GM19238 (cell line): ENCODE measurements at regions not wholly inside any gene's neighbourhood (a gene's known extent, or its start where the extent isn't known, plus 50 kb on each side); places are given as distances from the start of the nearest gene placed in this dataset.

Experiments
- DNase-seq: peaks from one replicate; pipeline ENCODE4 v3.0.0; 2011; ENCODE audit warnings: low spot score; ENCODE audit not compliant: insufficient read length

DNA sequence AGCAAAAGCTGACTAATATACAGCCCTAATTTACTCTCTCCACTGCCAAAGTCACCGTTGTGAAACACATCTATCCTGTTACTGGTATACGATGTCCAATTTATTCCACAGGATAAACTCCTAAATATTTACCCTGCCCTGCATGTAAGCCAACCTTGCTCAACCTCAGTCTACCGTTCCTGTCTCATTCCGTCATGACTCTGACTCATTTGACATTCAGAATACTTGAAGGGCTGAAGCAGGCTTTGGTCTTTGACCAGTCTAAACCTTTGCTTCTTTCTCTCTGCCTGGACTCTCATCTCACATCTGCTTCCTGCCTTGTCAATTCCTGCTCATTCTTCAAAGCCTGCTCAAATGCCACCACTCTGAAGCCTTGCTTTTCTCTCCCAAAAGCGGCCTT, 157.5 kb downstream of the SCP2D1 start:
- DNase-seq, result no peak

GRCh38 chr20:18971574-18971973, 158.0 kb downstream of the SCP2D1 start:
- DNase-seq, result no peak

GRCh38 chr20:18972251-18972876, 158.8 kb downstream of the SCP2D1 start:
- no peak for DNase-seq

DNA sequence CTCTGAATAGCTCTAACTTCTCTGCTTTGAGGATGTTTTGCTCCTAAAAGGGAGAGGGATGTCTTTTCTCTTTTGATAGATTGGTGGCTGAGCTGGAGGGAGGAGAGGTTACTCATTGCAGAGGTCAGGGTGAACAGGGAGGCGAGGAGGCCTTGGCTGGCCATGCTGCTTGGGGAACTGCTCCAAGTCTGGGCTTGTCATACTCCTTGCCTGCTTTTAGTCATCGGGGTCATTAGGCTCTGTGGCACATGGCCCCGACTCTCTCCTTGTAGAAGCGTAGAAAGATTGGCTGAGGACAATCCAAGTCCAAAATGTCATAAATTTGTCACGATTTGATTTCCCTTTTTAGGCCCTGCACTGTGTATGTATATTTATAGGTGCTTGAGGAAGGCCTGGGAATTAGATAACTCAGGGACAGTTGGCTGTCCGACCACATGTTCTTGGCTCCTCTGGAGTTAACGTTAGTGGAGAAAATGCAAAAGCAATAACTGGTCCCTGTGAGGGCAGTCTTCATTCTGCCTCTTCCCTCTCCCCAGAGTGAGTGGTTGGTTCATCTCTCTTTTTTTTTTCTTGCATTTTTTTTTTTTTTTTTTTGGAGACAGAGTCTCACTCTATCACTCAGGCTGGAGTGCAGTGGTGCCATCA, 160.1 kb downstream of the SCP2D1 start:
- DNase-seq, result no peak

GRCh38 chr20:18974660-18975059, 161.1 kb downstream of the SCP2D1 start:
- no peak for DNase-seq

GRCh38 chr20:18977441-18977840, 163.9 kb downstream of the SCP2D1 start:
- no peak for DNase-seq

DNA sequence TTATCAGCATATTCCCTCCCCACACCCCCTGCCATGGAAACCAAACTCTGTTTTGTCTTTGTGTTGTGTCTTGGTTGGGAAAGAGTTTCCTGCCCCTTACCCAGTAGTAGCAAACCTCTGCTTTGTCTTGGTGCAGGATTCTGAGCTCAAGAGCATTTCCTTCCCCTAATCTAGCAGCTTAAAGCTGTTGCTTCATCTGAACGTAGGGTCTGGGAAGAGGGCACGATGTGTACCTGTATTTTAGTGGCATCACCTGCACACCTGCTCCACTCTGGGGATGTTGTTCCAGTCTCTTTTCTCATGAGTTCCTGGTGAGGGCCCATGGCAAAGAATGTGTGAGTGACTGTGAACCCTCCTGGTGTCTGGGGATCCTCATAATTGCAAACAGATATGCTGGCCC, 164.7 kb downstream of the SCP2D1 start:
- no peak for DNase-seq

DNA sequence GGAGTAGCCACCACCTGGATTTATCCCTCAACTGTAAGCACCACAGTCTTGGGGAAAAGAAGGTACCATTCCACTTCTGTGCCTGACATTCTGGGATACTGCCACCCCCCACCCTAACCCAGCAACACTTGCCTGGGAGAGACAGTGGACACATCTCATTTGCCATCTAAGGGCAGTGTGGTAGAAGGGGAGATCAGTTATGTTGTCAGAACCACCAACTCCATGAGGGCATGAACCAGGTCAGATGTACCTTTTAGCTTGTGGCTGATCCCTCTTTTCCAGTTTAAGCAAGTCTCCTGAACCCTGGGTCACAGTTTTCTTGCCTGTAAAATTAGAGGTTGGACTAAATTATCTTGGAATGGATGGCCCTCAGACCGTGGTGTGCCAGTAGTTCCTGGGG, 165.5 kb downstream of the SCP2D1 start:
- no peak for DNase-seq

DNA sequence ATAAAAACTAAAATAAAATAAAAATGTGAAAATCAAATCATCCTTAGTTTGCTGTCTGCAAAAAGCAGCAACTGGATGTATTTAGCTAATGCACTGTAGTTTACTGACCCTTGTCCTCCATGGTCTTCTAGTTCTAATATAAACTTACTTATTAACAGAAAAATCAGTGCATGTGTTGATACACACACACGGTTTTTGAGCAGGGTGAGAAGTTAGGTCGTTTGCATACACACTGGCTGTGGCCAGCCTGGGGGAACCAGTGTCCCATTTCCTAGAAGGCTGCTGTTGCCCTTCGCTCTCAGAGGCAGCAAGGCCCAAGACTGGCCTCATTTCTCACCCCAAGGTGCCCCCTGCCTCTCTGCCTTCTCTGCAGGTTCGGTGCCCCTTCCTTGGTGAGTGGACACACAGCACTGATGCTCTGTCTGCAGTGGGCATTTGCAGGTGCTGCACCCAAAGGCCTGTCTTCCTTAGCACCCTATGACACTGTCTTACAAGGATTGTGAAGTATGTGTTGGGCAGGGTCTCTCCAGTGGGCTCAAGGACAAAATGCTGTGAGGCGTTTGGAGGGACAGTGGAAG, 168.5 kb downstream of the SCP2D1 start:
- no peak for DNase-seq

DNA sequence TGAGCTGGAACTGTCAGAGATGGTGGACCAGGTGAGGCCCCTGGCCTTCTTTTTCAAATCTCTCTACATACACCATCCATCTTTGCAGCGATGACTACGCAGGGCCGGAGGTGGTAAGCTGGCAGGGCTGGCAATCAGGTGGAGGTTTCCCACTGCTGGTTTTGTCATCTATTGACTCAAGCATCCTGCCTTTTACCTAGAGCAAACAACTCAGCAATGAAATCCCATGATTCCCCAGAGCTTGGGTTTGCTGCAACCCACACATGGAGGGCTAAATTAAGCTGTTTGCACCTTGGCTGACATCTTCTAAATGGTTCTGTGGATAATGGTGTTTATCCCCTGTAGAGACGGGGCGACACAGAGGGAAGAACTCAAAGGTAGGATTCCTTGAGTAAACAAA, 170.2 kb downstream of the SCP2D1 start:
- no peak for DNase-seq

DNA sequence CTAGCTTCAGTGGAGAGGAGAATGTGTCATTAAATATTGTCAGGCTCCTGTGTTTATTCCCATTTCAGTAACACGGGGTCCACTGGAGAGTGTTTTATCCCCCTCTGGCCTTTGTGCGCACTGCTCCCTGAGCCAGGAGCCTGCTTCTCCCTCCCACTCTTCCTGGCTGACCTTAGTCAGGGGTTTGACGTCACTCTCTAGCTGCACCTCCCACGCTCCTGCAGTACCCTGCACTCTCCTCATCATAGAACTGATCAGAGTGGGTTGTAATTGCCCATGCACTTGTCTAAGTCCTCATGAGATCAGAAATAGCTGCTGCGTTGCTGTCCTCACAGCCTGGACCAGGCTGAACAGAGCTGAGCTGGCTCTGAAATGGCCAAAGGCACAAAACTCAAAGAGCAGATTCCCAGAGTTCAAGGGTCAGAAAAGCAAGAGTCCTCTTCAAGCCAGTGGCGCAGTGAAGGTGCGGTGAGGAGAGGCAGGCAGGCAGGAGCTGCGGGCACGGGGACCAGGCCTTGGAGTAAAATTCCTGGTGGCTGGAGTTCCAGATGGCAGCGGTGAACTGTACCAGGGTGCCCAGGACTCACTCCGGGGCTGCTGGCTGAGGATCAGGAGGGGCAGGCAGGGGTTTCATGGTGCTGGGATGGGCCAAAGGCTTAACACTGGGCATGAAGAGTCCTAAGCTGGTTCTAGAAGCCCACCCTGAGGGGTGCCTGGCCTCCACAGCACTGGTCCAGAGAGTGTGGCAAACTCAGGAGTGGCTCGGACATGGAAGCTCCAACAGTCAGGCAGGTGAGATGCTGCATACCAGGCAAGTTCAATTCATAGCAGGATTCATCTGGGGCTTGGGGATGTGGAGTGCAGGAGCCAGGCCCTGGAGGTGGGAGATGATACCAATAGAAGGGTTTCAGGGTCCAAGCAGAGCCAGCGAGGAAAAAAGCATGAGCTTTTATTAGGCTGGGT, 170.9 kb downstream of the SCP2D1 start:
- DNase-seq, result no peak

DNA sequence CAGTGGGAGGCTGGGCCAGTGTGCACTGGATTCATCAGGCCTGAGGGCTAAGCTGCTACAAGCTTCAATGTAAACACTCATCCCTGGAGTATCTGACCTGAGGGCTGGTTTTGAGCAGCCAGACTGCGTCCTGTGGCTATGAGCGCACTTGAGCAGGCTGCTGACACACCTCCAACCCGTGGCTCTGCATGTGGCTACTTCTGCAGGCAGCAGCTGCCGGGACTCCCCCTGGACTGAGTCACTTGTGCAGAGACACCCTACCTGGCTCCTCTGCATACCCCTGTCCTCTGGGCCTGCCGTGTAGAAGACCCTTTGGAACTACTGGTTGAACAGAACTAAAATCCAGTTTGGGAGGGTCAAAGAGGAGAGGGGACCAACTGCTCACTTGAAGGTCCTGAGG, 172.0 kb downstream of the SCP2D1 start:
- DNase-seq, result no peak

- DNase-seq, result no peak
These were observed 172.7 kb downstream of the SCP2D1 start for GRCh38 chr20:18986146-18986830.

- no peak for DNase-seq
These were observed 173.5 kb downstream of the SCP2D1 start for GRCh38 chr20:18986895-18987580.

DNA sequence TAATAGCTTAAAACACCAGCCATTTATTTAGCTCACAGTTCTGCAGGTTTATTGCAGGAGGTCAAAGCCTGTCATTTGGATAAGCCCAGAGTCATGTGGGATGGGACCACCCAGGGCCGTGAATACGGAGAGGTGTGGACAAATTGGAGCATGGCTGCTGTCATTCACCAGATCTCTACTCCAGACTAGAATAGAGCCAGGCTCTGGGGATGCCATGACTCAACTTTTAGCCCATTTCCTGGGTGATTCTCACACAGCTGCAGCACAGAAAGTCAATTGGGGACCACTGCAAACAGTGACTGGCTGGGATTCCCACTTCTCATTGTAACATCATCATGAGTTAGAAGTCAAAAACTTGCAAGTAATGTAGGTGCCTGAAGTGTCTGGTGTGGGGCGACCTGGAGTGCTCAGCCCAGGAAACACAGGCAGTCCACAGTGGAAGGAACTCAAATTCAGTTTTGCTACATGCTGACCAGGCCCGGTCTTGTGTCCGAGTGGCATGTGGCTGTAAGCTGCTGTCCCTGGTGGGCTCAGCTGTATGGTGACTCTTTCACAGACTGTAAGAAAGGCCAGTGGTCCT, 174.3 kb downstream of the SCP2D1 start:
- no peak for DNase-seq

DNA sequence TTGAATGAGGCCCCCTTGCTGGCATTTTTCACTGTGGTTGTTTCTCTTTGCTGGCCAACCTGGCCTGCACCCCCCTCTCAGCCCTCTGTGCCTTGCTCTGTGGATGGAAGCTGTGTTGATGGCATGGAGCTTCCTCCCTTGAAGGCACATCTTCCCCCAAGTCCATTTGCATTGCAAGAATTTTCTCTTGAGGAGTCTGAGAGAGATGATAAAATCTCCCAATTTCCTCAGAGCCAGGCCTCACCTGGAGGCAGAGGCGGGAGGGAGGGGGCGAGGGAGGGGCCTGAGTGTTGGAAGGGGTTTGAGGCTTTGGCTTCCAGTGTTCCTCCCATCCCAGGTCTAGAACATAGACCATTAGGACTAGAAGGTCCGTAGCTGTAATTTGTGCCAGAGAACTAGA, 175.1 kb downstream of the SCP2D1 start:
- DNase-seq, result no peak

GRCh38 chr20:18989736-18990474, 176.3 kb downstream of the SCP2D1 start:
- DNase-seq, result no peak

DNA sequence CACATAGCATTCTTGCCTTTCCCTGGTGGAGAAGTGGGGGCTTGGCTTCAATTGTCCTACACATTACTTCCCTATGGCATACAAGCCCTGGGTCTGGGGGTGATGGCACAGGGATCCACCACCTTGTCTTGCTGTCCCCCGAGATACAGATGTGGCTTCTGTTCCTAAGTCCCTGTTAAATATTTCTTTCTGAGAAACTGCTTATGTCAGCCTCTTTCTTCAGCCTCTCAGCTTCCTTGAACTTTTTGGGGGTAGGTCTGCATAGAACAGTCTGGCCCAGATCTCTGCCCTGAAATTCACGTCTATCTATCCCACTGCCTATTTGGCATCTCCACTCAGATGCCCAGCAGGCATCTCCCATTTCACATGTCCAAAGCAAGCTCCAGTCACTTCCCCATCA, 177.4 kb downstream of the SCP2D1 start:
- no peak for DNase-seq

- no peak for DNase-seq
These were observed 178.8 kb downstream of the SCP2D1 start for GRCh38 chr20:18992418-18992817.

DNA sequence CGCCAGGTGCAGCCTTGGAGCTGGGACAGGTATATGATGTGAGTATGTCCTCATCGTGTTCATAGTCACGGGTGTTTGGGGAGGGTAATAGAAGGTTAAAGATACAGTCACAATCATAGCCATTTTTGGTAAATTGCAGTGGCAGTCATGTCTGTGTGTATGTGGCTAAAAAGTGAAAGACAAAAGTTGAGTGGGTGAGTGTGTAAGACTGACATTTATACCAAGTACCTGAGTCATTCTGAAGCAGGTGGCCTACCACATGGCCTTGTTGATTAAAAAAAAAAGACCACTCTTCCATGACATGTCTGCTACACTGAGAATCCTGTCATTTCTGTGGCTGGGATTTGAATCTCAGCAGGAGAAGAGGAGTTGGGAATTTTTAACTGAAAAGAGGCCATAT, 181.9 kb downstream of the SCP2D1 start:
- no peak for DNase-seq
